ENCODE measurements at regions not wholly inside any gene's neighbourhood (a gene's known extent, or its start where the extent isn't known, plus 50 kb on each side); places are given as distances from the start of the nearest gene placed in this dataset. TPM values are rescaled to one million over a fixed set of nuclear protein-coding genes. Genes with fewer than 3 reads are reported as not detected.

- 25% methylated on average over 3 of the region's 3 CpGs for WGBS
- H3K4me3 ChIP-seq (ENCODE audit: low read depth, low read length), result no peak overlapping the region
- peak; percentile 84 for DNase-seq (ENCODE audit: extremely low spot score)
- H3K36me3 ChIP-seq (ENCODE audit: insufficient read depth), result no peaks in the 10 kb centered on the region
- peaks cover 2% of the 10 kb centered on the region for H3K4me1 ChIP-seq (ENCODE audit: insufficient read depth)
- no peak overlapping the region for H3K27ac ChIP-seq (ENCODE audit: low read depth)
These were observed 52.9 kb upstream of the CD180 start for GRCh38 chr5:67249590-67249895.

- 27% methylated on average over 5 of the region's 5 CpGs for WGBS
- H3K4me3 ChIP-seq (ENCODE audit: low read depth, low read length), result no peak overlapping the region
- H3K27ac ChIP-seq (ENCODE audit: low read depth), result no peak overlapping the region
- no peaks in the 10 kb centered on the region for H3K36me3 ChIP-seq (ENCODE audit: insufficient read depth)
- H3K4me1 ChIP-seq (ENCODE audit: insufficient read depth), result peaks cover 2% of the 10 kb centered on the region
- peak; percentile 70 for DNase-seq (ENCODE audit: extremely low spot score)
These were observed 52.3 kb upstream of the CD180 start for GRCh38 chr5:67248703-67249589.

- Histone ChIP-seq H3K4me3 (ENCODE audit: low read depth, low read length) (no peak overlapping the region), H3K4me1 (ENCODE audit: insufficient read depth) (peaks cover 2% of the 10 kb centered on the region), H3K27ac (ENCODE audit: low read depth) (peak overlapping the region; percentile 47), H3K36me3 (ENCODE audit: insufficient read depth) (no peaks in the 10 kb centered on the region)
- no peak for DNase-seq (ENCODE audit: extremely low spot score)
- whole genome bisulfite sequencing, result 42% methylated on average over 5 of the region's 5 CpGs
These were observed 50.1 kb upstream of the CD180 start for GRCh38 chr5:67246546-67247268.

Small RNA genes lying in the stretch of these regions (small RNA-seq; reads per million reads assigned to genes)
- gene AC024581.2 (not detected), gene RNU6-1232P (not detected)

All from urinary bladder (tissue), 4 donors.